ENCODE measurements at regions not wholly inside any gene's neighbourhood (a gene's known extent, or its start where the extent isn't known, plus 50 kb on each side); places are given as distances from the start of the nearest gene placed in this dataset.

DNA sequence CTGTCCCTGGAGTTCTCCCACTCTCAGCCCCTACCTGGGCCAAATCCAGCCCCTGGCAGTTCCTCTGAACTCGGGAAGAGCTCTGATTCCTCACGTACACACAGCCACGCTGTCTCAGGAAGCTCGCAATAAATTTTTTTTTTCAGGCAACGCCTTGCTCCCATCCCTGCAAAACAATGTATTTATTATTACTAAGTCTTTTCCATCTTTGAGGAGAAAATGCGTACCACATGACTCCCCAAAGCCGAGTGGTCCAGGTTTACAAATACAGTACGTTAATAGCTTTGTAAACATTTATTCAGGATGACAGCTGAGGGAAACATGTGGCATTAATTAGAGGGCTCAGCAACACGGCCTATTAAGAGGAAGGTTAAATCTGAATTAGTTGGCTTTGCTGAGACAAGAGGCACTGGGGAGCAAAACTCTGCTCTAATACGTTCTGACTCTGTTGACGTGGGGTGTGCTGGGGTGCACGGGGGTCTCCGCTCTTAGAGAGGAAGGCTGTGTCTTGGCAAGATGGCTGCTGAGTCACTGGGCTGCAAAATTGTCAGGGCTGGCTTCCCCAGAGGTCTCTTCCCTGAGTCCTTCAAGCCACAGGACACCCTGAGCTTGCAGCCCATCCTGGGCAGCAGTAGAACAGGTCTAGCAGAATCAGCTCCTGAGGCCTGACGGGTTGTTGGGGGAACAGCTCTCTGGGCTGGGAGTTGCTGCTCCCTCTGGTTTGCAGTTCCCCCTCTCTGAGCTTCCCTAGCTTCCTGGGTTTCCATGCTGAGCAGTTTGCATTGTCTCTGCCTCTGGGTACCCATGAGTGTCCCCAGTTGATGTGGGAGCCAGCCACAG is 185.2 kb upstream of the TBX3 start:
- TF ChIP-seq CTCF (IDR thresholded peaks at IDR 0.05; ENCODE audit: low read length) (no peak), EZH2 (IDR thresholded peaks at IDR 0.05; ENCODE audit: borderline replicate concordance, low read length) (no peak)

Measured in OCI-LY1 (cell line).